Naive thymus-derived CD8-positive, alpha-beta T cell (primary cell): ENCODE measurements at regions not wholly inside any gene's neighbourhood (a gene's known extent, or its start where the extent isn't known, plus 50 kb on each side); places are given as distances from the start of the nearest gene placed in this dataset.
A peak's percentile ranks its signal among the peaks of the same experiment; 100 is the strongest.

Experiments used
- ATAC-seq, 2 donors: fragments of 150-1000 bp; cut with Tn5 transposase in 1 of 2; sonication (Bioruptor Pico), chemical (Tn5 transposase) in 1 of 2; 1 replicate in 1 of 2; 2 replicates in 1 of 2; pipeline ENCODE4 v1.10.0; 2021; ENCODE audit warnings: mild to moderate bottlenecking in 2 of 2, moderate library complexity in 2 of 2
- POLR2A ChIA-PET: fragments of 350-600 bp; sonication (Branson Sonifier 250); formaldehyde crosslinking; loops from one replicate; lab custom pipeline; 2021; ENCODE audit warnings: antibody characterized with exemption; lab: Charles Lee
- DNase-seq, 10 donors: peaks; one replicate each; pipeline versions ENCODE4 v3.0.0 to v3.0.0-alpha.2; 2020 to 2022
- H3K27ac Mint-ChIP-seq, 10 donors: one replicate each; pipeline ENCODE4 v1.8.0; 2020 to 2022; ENCODE audit warnings: mild to moderate bottlenecking in 10 of 10, mixed read lengths in 10 of 10, moderate library complexity in 4 of 10, inconsistent platforms in 1 of 10
- H3K27me3 Mint-ChIP-seq, 5 donors: one replicate each; pipeline ENCODE4 v1.8.0; 2021 to 2022; ENCODE audit warnings: mixed read lengths in 5 of 5
- H3K36me3 Mint-ChIP-seq, 3 donors: one replicate each; pipeline ENCODE4 v1.8.0; 2020 to 2022; ENCODE audit warnings: mixed read lengths in 3 of 3, mild to moderate bottlenecking in 2 of 3, inconsistent platforms in 1 of 3
- H3K4me1 Mint-ChIP-seq, 4 donors: one replicate each; pipeline ENCODE4 v1.8.0; 2021 to 2022; ENCODE audit warnings: mixed read lengths in 4 of 4
- H3K4me3 Mint-ChIP-seq, 10 donors: one replicate each; pipeline ENCODE4 v1.8.0; 2020 to 2022; ENCODE audit warnings: mild to moderate bottlenecking in 10 of 10, mixed read lengths in 10 of 10, moderate library complexity in 6 of 10, inconsistent platforms in 1 of 10
- H3K9me3 Mint-ChIP-seq, 9 donors: one replicate each; pipeline ENCODE4 v1.8.0; 2020 to 2022; ENCODE audit warnings: mixed read lengths in 9 of 9, mild to moderate bottlenecking in 3 of 9, inconsistent platforms in 1 of 9, moderate library complexity in 1 of 9

DNA sequence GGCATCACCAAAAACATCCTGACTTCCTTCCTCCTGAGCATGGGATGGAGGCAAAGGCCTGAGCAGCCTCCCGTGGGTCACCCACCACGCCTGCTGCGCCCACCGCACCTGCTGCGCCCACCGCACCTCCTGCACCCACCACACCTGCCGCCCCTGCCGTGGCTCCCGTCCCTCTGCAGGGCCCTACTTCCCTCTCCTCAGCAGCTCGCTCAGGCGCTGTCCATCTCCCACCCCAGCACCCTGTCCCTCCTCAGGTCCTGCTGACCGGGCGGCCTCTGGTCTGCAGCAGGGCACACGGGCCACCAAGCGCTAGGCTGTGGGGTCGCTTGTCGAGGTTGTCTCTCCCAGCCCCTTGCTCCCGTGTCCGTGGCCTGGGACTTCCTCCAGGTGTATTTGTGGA is 72.7 kb upstream of the SLCO4A1 start:
- Mint-ChIP-seq H3K9me3 (no peaks in the 10 kb centered on the region), H3K4me1 (peaks cover 0 to 6% (median 4%) of the 10 kb centered on the region in 4 donors), H3K27ac (no peak overlapping the region), H3K36me3 (no peaks in the 10 kb centered on the region), H3K27me3 (peaks cover 5 to 21% (median 14%) of the 10 kb centered on the region in 5 donors), H3K4me3 (no peak overlapping the region)
- ATAC-seq (no peak), DNase-seq (no peak)
- POLR2A ChIA-PET = no interaction called here

- peaks cover 5 to 29% (median 19%) of the 10 kb centered on the region in 5 donors for H3K27me3 Mint-ChIP-seq
- DNase-seq (no peak), ATAC-seq (no peak)
- peaks cover 0 to 6% (median 4%) of the 10 kb centered on the region in 4 donors for H3K4me1 Mint-ChIP-seq
- no peak overlapping the region for H3K4me3 Mint-ChIP-seq
- no peaks in the 10 kb centered on the region for H3K36me3 Mint-ChIP-seq
- H3K27ac Mint-ChIP-seq = peak overlapping the region in 1 of 10 donors; percentile 11
- POLR2A ChIA-PET = no interaction called here
- H3K9me3 Mint-ChIP-seq = no peaks in the 10 kb centered on the region
Observed at GRCh38 chr20:62570403-62570802, 71.9 kb upstream of the SLCO4A1 start.

- Mint-ChIP-seq H3K9me3 (no peaks in the 10 kb centered on the region), H3K4me1 (peaks cover 0 to 6% (median 4%) of the 10 kb centered on the region in 4 donors), H3K36me3 (no peaks in the 10 kb centered on the region), H3K4me3 (no peak overlapping the region), H3K27ac (no peak overlapping the region), H3K27me3 (peaks cover 5 to 36% (median 19%) of the 10 kb centered on the region in 5 donors)
- POLR2A ChIA-PET = no interaction called here
- ATAC-seq = no peak
- DNase-seq = no peak
Observed at GRCh38 chr20:62570897-62571668, 71.2 kb upstream of the SLCO4A1 start.

DNA sequence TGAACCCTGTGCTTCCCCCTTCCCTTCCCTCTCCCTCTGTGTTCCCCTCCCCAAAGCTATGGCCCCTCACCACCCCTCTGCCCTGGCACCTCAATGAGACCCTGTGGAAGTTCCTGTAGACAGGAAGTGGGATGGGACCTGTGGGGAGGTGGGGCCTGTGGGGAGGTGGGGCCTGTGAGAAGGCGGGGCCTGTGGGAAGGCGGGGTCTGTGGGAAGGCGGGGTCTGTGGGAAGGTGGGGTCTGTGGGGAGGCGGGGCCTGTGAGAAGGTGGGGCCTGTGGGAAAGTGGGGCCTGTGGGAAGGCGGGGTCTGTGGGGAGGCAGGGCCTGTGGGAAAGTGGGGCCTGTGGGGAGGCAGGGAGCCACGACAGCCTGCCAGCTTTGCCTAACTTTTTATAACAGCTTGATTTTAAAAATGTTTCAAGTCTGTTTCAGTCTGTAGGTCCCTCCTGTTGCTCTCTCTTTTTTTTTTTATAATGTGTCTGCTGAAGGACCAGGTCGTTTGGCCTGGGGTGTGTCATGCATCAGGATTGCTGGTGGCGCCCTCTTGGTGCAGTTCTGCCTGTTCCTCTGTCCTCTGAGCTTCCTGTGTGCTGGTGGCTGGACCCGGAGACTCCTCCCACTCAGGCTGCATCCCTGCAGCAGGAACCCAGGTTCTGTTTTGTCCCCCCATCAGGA is 70.5 kb upstream of the SLCO4A1 start:
- H3K4me1 Mint-ChIP-seq = peaks cover 0 to 6% (median 4%) of the 10 kb centered on the region in 4 donors
- H3K27ac Mint-ChIP-seq = no peak overlapping the region
- peaks cover 5 to 36% (median 22%) of the 10 kb centered on the region in 5 donors for H3K27me3 Mint-ChIP-seq
- H3K9me3 Mint-ChIP-seq = no peaks in the 10 kb centered on the region
- DNase-seq = peak in 1 of 10 donors; percentile 9
- no peak overlapping the region for H3K4me3 Mint-ChIP-seq
- POLR2A ChIA-PET = no interaction called here
- no peaks in the 10 kb centered on the region for H3K36me3 Mint-ChIP-seq
- ATAC-seq = peak in 1 of 2 donors; percentile 59

- Mint-ChIP-seq H3K27me3 (peaks cover 8 to 41% (median 22%) of the 10 kb centered on the region in 5 donors), H3K4me1 (peaks cover 0 to 6% (median 4%) of the 10 kb centered on the region in 4 donors), H3K9me3 (no peaks in the 10 kb centered on the region), H3K27ac (no peak overlapping the region), H3K36me3 (no peaks in the 10 kb centered on the region), H3K4me3 (no peak overlapping the region)
- POLR2A ChIA-PET = no interaction called here
- ATAC-seq = no peak
- no peak for DNase-seq
Observed at GRCh38 chr20:62572980-62573379, 69.3 kb upstream of the SLCO4A1 start.

- H3K27me3 Mint-ChIP-seq = peaks cover 9 to 45% (median 26%) of the 10 kb centered on the region in 5 donors
- H3K27ac Mint-ChIP-seq = no peak overlapping the region
Observed at GRCh38 chr20:62573817-62574216, 68.5 kb upstream of the SLCO4A1 start.

DNA sequence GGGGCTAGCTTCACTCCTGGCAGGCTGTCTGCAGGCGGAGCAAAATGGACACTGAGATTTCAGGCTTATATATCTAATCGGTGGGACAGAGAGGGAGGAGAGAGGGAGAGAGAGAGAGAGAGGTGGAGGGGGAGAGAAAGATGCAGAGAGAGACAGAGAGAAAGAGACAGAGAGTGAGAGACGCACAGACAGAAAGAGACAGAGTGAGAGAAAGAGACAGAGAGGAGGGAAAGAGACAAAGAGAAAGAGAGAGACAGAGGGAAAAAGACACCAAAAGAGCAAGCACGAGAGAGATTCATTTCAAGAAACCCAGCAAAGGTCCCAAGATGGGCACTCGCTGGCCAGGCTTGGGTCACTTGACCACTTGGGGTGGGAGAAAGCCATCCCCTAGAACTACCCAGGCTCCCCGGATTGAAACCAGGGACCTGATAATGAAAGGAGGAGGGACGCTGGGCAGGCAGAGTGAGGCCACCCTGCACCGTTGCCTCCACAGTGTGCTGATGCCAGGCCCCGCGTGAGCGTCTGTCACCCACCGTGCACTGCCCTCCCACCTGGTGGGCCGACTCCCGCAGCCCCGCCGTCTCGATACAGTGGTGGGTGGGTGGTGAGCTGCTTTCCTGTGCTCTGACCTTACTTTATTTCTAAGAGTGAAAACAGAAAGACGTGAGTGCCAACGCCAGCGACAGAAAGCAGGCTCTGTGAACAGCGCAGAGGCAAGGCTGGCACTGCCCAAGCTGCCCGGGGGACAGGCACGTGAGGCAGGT is 67.9 kb upstream of the SLCO4A1 start:
- peaks cover 0 to 3% (median 0%) of the 10 kb centered on the region in 3 donors for H3K36me3 Mint-ChIP-seq
- no peak for DNase-seq
- H3K27ac Mint-ChIP-seq = no peak overlapping the region
- H3K4me3 Mint-ChIP-seq = no peak overlapping the region
- no peak for ATAC-seq
- peaks cover 0 to 11% (median 5%) of the 10 kb centered on the region in 4 donors for H3K4me1 Mint-ChIP-seq
- POLR2A ChIA-PET = no interaction called here
- H3K9me3 Mint-ChIP-seq = no peaks in the 10 kb centered on the region
- H3K27me3 Mint-ChIP-seq = peaks cover 14 to 50% (median 31%) of the 10 kb centered on the region in 5 donors

More at GRCh38 chr20:62573817-62574216, 68.5 kb upstream of the SLCO4A1 start:
- Mint-ChIP-seq H3K4me3 (no peak overlapping the region), H3K9me3 (no peaks in the 10 kb centered on the region), H3K36me3 (no peaks in the 10 kb centered on the region), H3K4me1 (peaks cover 0 to 6% (median 5%) of the 10 kb centered on the region in 4 donors)
- ATAC-seq = no peak
- DNase-seq = no peak
- POLR2A ChIA-PET = no interaction called here

DNA sequence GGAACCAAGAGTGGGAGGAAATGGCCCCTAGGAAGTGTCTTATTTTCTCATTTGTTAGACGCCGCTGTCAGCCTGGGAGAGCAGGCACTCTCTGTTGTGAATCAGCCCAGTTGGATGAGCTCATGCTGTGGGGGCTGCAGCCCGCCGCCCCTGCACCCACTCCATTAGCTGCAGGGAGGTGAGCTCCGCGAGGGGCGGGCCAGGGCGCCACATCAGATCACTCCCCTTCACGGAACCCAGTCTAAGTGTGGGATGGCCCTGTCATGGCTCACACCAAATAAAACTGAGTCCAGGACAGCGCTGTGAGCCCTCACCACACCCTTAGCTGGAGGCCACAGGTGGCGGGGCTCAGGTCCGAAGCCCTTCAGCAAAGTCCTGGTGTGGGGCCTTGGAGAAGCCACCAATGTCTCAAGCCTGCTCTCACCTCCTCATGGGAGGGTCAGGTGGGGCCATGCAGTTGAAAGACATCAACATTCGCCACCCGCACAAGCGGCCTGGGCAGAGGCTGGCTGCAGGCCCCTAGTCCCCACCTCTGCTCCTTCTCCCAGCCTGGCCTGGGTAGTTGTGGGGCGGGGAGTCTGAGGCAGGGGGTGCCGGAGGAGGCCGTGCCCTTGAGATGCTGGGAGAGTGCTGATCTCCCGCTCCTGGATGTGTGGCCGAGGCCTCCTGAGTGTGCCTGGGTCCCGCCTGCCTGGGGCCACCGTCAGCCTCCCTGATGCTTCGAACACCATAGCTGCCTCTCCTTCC is 66.2 kb upstream of the SLCO4A1 start:
- Mint-ChIP-seq H3K27me3 (peaks cover 21 to 60% (median 38%) of the 10 kb centered on the region in 5 donors), H3K4me3 (no peak overlapping the region), H3K9me3 (no peaks in the 10 kb centered on the region), H3K27ac (no peak overlapping the region), H3K36me3 (peaks cover 0 to 6% (median 0%) of the 10 kb centered on the region in 3 donors), H3K4me1 (peaks cover 0 to 12% (median 2%) of the 10 kb centered on the region in 4 donors)
- POLR2A ChIA-PET = no interaction called here
- DNase-seq (no peak), ATAC-seq (no peak)

GRCh38 chr20:62576815-62577489 is 65.4 kb upstream of the SLCO4A1 start:
- Mint-ChIP-seq H3K27me3 (peaks cover 21 to 64% (median 40%) of the 10 kb centered on the region in 5 donors), H3K27ac (no peak overlapping the region), H3K36me3 (peaks cover 0 to 6% (median 0%) of the 10 kb centered on the region in 3 donors), H3K9me3 (no peaks in the 10 kb centered on the region), H3K4me3 (no peak overlapping the region), H3K4me1 (peaks cover 0 to 10% (median 0%) of the 10 kb centered on the region in 4 donors)
- no peak for ATAC-seq
- no peak for DNase-seq
- POLR2A ChIA-PET = no interaction called here

GRCh38 chr20:62577490-62577836 is 64.8 kb upstream of the SLCO4A1 start:
- H3K4me3 Mint-ChIP-seq = no peak overlapping the region
- peaks cover 0 to 10% (median 0%) of the 10 kb centered on the region in 4 donors for H3K4me1 Mint-ChIP-seq
- H3K36me3 Mint-ChIP-seq = peaks cover 0 to 6% (median 0%) of the 10 kb centered on the region in 3 donors
- POLR2A ChIA-PET = no interaction called here
- DNase-seq (no peak), ATAC-seq (no peak)
- no peak overlapping the region for H3K27ac Mint-ChIP-seq
- peaks cover 21 to 68% (median 41%) of the 10 kb centered on the region in 5 donors for H3K27me3 Mint-ChIP-seq
- H3K9me3 Mint-ChIP-seq = no peaks in the 10 kb centered on the region

GRCh38 chr20:62578294-62578897 is 63.9 kb upstream of the SLCO4A1 start:
- Mint-ChIP-seq H3K36me3 (peaks cover 0 to 6% (median 0%) of the 10 kb centered on the region in 3 donors), H3K4me1 (peaks cover 0 to 10% (median 0%) of the 10 kb centered on the region in 4 donors), H3K9me3 (no peaks in the 10 kb centered on the region), H3K27me3 (peaks cover 25 to 77% (median 48%) of the 10 kb centered on the region in 5 donors), H3K27ac (peak overlapping the region in 1 of 10 donors; percentile 20), H3K4me3 (no peak overlapping the region)
- POLR2A ChIA-PET = no interaction called here
- ATAC-seq (no peak), DNase-seq (no peak)
